HFFc6 (cell line): ENCODE measurements at regions not wholly inside any gene's neighbourhood (a gene's known extent, or its start where the extent isn't known, plus 50 kb on each side); places are given as distances from the start of the nearest gene placed in this dataset.

Experiments
- DNase-seq: peaks from one replicate; pipeline ENCODE4 v3.0.0-alpha.2; 2018
- H3K27ac Mint-ChIP-seq: 2 replicates; pipeline ENCODE4 v1.8.0; 2020; ENCODE audit warnings: mild to moderate bottlenecking, mixed read lengths
- H3K27me3 Mint-ChIP-seq: 2 replicates; pipeline ENCODE4 v1.8.0; 2021; ENCODE audit warnings: mild to moderate bottlenecking, moderate library complexity, mixed read lengths; ENCODE audit not compliant: insufficient read depth
- H3K36me3 Mint-ChIP-seq: 2 replicates; pipeline ENCODE4 v1.8.0; 2021; ENCODE audit warnings: low read depth, mixed read lengths
- H3K4me1 Mint-ChIP-seq: 2 replicates; pipeline ENCODE4 v1.8.0; 2020; ENCODE audit warnings: low read depth, mixed read lengths
- H3K4me3 Mint-ChIP-seq: 2 replicates; pipeline ENCODE4 v1.8.0; 2020; ENCODE audit warnings: mild to moderate bottlenecking, moderate library complexity, mixed read lengths
- H3K9me3 Mint-ChIP-seq: 2 replicates; pipeline ENCODE4 v1.8.0; 2020; ENCODE audit warnings: mild to moderate bottlenecking, mixed read lengths
- TF ChIP-seq, protein P1 (sequence below): fragments of 200-600 bp; sonication (generic); IDR thresholded peaks from 2 replicates; pipeline ENCODE4 v1.5.0; 2021; ENCODE audit warnings: antibody characterized with exemption, mild to moderate bottlenecking

- Mint-ChIP-seq H3K4me1 (no peaks in the 10 kb centered on the region), H3K36me3 (no peaks in the 10 kb centered on the region), H3K27me3 (no peaks in the 10 kb centered on the region), H3K27ac (no peak overlapping the region), H3K4me3 (no peak overlapping the region), H3K9me3 (no peaks in the 10 kb centered on the region)
- DNase-seq, result no peak
- TF ChIP-seq, protein P1, sequence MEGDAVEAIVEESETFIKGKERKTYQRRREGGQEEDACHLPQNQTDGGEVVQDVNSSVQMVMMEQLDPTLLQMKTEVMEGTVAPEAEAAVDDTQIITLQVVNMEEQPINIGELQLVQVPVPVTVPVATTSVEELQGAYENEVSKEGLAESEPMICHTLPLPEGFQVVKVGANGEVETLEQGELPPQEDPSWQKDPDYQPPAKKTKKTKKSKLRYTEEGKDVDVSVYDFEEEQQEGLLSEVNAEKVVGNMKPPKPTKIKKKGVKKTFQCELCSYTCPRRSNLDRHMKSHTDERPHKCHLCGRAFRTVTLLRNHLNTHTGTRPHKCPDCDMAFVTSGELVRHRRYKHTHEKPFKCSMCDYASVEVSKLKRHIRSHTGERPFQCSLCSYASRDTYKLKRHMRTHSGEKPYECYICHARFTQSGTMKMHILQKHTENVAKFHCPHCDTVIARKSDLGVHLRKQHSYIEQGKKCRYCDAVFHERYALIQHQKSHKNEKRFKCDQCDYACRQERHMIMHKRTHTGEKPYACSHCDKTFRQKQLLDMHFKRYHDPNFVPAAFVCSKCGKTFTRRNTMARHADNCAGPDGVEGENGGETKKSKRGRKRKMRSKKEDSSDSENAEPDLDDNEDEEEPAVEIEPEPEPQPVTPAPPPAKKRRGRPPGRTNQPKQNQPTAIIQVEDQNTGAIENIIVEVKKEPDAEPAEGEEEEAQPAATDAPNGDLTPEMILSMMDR, result no peak
These were observed 615.7 kb upstream of the ARRDC3 start for GRCh38 chr5:91998774-91999173.

DNA sequence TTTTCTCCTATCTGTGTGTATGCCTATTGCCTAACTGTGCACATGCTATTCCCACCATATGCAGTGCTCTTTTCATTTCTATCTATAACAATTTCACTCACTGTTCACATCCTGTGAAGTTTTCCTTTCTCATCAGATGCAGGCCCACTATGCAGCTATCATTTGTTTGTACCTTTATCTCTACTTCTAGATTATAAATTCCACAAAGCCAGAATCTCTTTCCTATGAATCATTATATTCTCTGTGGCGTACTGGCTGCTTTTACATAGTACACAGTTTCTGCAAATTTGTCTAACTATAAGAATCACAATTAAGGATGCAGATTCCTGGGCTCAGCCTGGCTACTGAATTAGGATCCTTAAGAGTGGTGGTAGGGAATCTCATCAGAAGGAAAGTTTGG is 600.8 kb upstream of the ARRDC3 start:
- H3K27me3 Mint-ChIP-seq, result no peaks in the 10 kb centered on the region
- no peaks in the 10 kb centered on the region for H3K4me1 Mint-ChIP-seq

GRCh38 chr5:91978221-91978882 is 595.2 kb upstream of the ARRDC3 start:
- Mint-ChIP-seq H3K27me3 (no peaks in the 10 kb centered on the region), H3K9me3 (peaks cover 5% of the 10 kb centered on the region; the same call in 1 of the 2 replicates), H3K4me1 (no peaks in the 10 kb centered on the region), H3K36me3 (no peaks in the 10 kb centered on the region), H3K27ac (no peak overlapping the region), H3K4me3 (no peak overlapping the region)
- TF ChIP-seq, protein P1, result no peak
- DNase-seq, result no peak

More for the DNA sequence above, 600.8 kb upstream of the ARRDC3 start:
- no peaks in the 10 kb centered on the region for H3K36me3 Mint-ChIP-seq
- peaks cover 5% of the 10 kb centered on the region; the same call in 1 of the 2 replicates for H3K9me3 Mint-ChIP-seq
- H3K27ac Mint-ChIP-seq, result no peak overlapping the region
- TF ChIP-seq, protein P1, result no peak
- no peak for DNase-seq
- no peak overlapping the region for H3K4me3 Mint-ChIP-seq

GRCh38 chr5:91977579-91977978 is 594.5 kb upstream of the ARRDC3 start:
- no peaks in the 10 kb centered on the region for H3K4me1 Mint-ChIP-seq
- DNase-seq, result no peak
- H3K27me3 Mint-ChIP-seq, result no peaks in the 10 kb centered on the region
- TF ChIP-seq, protein P1, result no peak
- no peak overlapping the region for H3K27ac Mint-ChIP-seq
- no peaks in the 10 kb centered on the region for H3K36me3 Mint-ChIP-seq
- no peak overlapping the region for H3K4me3 Mint-ChIP-seq
- peaks cover 5% of the 10 kb centered on the region; the same call in 1 of the 2 replicates for H3K9me3 Mint-ChIP-seq

GRCh38 chr5:91976451-91976850 is 593.3 kb upstream of the ARRDC3 start:
- H3K36me3 Mint-ChIP-seq, result no peaks in the 10 kb centered on the region
- DNase-seq, result no peak
- no peaks in the 10 kb centered on the region for H3K4me1 Mint-ChIP-seq
- no peak overlapping the region for H3K4me3 Mint-ChIP-seq
- H3K9me3 Mint-ChIP-seq, result peaks cover 5% of the 10 kb centered on the region; the same call in 1 of the 2 replicates
- H3K27me3 Mint-ChIP-seq, result no peaks in the 10 kb centered on the region
- H3K27ac Mint-ChIP-seq, result no peak overlapping the region
- TF ChIP-seq, protein P1, result no peak
